ENCODE measurements at regions not wholly inside any gene's neighbourhood (a gene's known extent, or its start where the extent isn't known, plus 50 kb on each side); places are given as distances from the start of the nearest gene placed in this dataset.

GRCh38 chr16:85422632-85423550, 190.2 kb upstream of the GSE1 start:
- TF ChIP-seq POLR2A (IDR thresholded peaks at IDR 0.05; ENCODE audit: low read depth, low read length) (no peak), POLR2AphosphoS5 (IDR thresholded peaks at IDR 0.05; ENCODE audit: low read depth, low read length) (no peak), TAF1 (IDR thresholded peaks at IDR 0.05; ENCODE audit: low read depth, low read length) (no peak)

Data from GM12891 (cell line).